Erythroblast (primary cell): ENCODE measurements at regions not wholly inside any gene's neighbourhood (a gene's known extent, or its start where the extent isn't known, plus 50 kb on each side); places are given as distances from the start of the nearest gene placed in this dataset.

Experiments used
- GATA1 ChIP-seq: IDR thresholded peaks from 2 replicates; pipeline ENCODE4 v1.6.1; 2011; ENCODE audit warnings: low read depth, mild to moderate bottlenecking, control low read depth, low read length, moderate library complexity
- POLR2A ChIP-seq: IDR thresholded peaks from 2 replicates; pipeline ENCODE4 v1.6.1; 2011; ENCODE audit warnings: mild to moderate bottlenecking, low read length

DNA sequence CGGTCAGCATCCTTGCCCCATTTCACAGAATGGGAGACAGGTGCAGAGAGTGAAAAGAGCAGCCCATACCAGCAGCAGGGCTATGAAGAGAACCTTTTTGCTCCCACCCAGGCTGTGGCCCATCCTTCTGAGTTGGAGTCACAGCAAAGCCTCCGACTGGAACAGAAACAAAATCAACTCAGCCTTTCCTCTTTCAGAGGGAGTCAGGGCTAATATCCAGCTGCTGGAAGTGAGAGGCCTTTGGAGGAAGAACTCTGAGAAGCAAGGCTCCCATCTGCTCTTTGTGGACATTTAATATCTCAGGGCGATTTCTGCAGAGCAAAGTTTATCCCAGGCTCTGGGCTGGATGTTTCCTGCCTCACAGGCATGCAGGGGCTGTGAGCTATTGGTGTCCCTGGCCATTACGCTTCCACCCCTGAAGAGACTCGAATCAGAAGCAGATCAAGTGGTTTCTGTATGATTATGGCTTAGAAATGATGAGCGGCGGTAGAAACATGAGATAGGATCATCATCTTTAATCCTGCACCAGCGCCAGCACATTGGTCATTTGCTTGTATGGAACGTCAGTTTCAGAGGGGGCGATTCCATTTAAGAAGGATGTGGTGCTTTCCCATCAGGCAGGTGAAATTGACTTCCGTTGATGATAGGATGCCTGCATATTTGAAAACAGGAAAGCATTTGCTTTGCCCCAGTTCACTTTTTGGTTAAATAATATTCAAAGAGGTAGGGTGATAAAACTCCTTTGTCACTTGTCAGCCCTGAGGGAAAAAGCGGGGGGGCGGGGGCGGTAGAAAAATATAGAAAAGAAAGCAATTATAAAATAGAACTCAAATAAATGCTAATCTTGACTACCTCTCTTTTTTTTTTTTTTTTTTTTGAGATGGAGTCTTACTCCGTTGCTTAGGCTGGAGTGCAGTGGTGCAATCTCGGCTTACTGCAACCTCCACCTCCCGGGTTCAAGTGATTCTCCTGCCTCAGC lies 152.4 kb downstream of the LRRC30 start:
- TF ChIP-seq POLR2A (no peak), GATA1 (no peak)
